Activated T-helper 17 cell treated with anti-CD3 and anti-CD28 coated beads, Interleukin-2, amount 50 U/mL, for 72 hours (primary cell): ENCODE measurements at regions not wholly inside any gene's neighbourhood (a gene's known extent, or its start where the extent isn't known, plus 50 kb on each side); places are given as distances from the start of the nearest gene placed in this dataset.
"Not testable (repeated sequence)": the region's sequence is repeated elsewhere in the genome, so short reads cannot be mapped to it uniquely, and the experiment has no call there.

ENCODE experiments used
- ATAC-seq: fragments of 150-1000 bp; cut with Tn5 transposase; replicated peaks from 2 replicates; pipeline ENCODE4 v1.10.0; 2021; ENCODE audit warnings: mild to moderate bottlenecking, moderate library complexity
- H3K27ac Mint-ChIP-seq: one replicate; pipeline ENCODE4 v1.8.0; 2022; ENCODE audit warnings: mixed read lengths
- H3K27me3 Mint-ChIP-seq: one replicate; pipeline ENCODE4 v1.8.0; 2022; ENCODE audit warnings: mixed read lengths
- H3K36me3 Mint-ChIP-seq: one replicate; pipeline ENCODE4 v1.8.0; 2022; ENCODE audit warnings: low read depth, mild to moderate bottlenecking, mixed read lengths
- H3K4me1 Mint-ChIP-seq: one replicate; pipeline ENCODE4 v1.8.0; 2022; ENCODE audit warnings: mixed read lengths
- H3K4me3 Mint-ChIP-seq: one replicate; pipeline ENCODE4 v1.8.0; 2022; ENCODE audit warnings: mild to moderate bottlenecking, mixed read lengths
- H3K9me3 Mint-ChIP-seq: one replicate; pipeline ENCODE4 v1.8.0; 2022; ENCODE audit warnings: mixed read lengths

DNA sequence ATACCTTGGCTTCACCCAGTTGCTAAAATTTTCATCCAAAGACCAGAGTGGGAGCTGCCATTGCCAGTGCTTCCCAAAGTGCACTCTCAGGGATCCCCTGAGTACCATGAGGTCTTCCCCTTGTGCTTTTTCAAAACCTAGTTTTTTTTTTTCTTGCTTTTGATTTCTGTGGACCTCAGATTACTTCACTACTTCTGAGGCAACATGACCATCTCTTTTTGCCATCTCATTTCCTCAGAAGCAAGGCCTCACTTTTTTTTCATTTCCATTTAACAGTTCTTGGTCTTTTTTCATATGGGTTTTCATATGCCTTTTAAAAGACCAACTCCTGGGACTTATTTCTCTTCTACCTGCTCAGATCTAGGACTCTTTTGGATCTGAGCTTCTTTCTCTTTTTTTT is 64.1 kb upstream of the MMS22L start:
- Mint-ChIP-seq H3K4me3 (no peak overlapping the region), H3K9me3 (no peaks in the 10 kb centered on the region), H3K4me1 (no peaks in the 10 kb centered on the region), H3K27ac (no peak overlapping the region), H3K27me3 (peaks cover 3% of the 10 kb centered on the region), H3K36me3 (no peaks in the 10 kb centered on the region)
- ATAC-seq = no peak

- no peak for ATAC-seq
- Mint-ChIP-seq H3K4me3 (no peak overlapping the region), H3K4me1 (no peaks in the 10 kb centered on the region), H3K27ac (no peak overlapping the region), H3K9me3 (no peaks in the 10 kb centered on the region), H3K36me3 (no peaks in the 10 kb centered on the region), H3K27me3 (peaks cover 9% of the 10 kb centered on the region)
These were observed 78.3 kb upstream of the MMS22L start for GRCh38 chr6:97361286-97361685.

DNA sequence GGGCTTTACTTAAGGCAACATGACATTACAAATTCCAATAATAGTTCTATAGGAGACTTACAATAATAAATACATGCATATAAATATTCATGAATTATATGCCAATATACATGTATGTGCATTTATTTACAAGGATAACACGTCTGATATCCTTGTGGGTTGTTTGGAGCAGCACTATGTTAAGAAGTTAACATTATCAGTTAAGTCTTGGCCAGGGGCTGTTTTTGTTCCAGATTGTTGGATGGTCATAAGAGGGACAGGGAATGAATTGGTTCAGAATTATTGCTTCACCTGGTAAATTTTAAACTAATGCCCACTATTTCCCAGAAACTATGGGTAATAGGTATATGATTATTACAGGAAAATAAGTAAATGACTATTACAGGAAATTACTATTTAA is 81.3 kb upstream of the MMS22L start:
- no peak overlapping the region for H3K4me3 Mint-ChIP-seq
- H3K9me3 Mint-ChIP-seq = no peaks in the 10 kb centered on the region
- no peaks in the 10 kb centered on the region for H3K36me3 Mint-ChIP-seq
- H3K27ac Mint-ChIP-seq = no peak overlapping the region
- H3K4me1 Mint-ChIP-seq = no peaks in the 10 kb centered on the region
- no peak for ATAC-seq
- peaks cover 5% of the 10 kb centered on the region for H3K27me3 Mint-ChIP-seq

DNA sequence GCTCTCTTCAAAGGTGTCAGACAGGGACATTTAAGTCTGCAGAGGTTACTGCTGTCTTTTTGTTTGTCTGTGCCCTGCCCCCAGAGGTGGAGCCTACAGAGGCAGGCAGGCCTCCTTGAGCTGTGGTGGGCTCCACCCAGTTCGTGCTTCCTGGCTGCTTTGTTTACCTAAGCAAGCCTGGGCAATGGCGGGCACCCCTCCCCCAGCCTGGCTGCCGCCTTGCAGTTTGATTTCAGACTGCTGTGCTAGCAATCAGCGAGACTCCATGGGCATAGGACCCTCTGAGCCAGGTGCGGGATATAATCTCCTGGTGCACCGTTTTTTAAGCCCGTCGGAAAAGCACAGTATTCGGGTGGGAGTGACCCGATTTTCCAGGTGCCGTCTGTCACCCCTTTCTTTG is 99.1 kb upstream of the MMS22L start:
- ATAC-seq, H3K4me3 Mint-ChIP-seq, H3K27ac Mint-ChIP-seq, H3K4me1 Mint-ChIP-seq, H3K36me3 Mint-ChIP-seq, H3K27me3 Mint-ChIP-seq, H3K9me3 Mint-ChIP-seq: not testable (repeated sequence)

- Mint-ChIP-seq H3K27me3 (peaks cover 12% of the 10 kb centered on the region), H3K4me3 (no peak overlapping the region), H3K9me3 (no peaks in the 10 kb centered on the region), H3K36me3 (no peaks in the 10 kb centered on the region), H3K27ac (no peak overlapping the region), H3K4me1 (no peaks in the 10 kb centered on the region)
- ATAC-seq = no peak
These were observed 109.7 kb upstream of the MMS22L start for GRCh38 chr6:97392735-97393134.

GRCh38 chr6:97394160-97394748 is 111.2 kb upstream of the MMS22L start:
- Mint-ChIP-seq H3K36me3 (no peaks in the 10 kb centered on the region), H3K27ac (no peak overlapping the region), H3K4me3 (no peak overlapping the region), H3K9me3 (no peaks in the 10 kb centered on the region), H3K27me3 (peaks cover 10% of the 10 kb centered on the region), H3K4me1 (no peaks in the 10 kb centered on the region)
- peak; percentile 44 for ATAC-seq

DNA sequence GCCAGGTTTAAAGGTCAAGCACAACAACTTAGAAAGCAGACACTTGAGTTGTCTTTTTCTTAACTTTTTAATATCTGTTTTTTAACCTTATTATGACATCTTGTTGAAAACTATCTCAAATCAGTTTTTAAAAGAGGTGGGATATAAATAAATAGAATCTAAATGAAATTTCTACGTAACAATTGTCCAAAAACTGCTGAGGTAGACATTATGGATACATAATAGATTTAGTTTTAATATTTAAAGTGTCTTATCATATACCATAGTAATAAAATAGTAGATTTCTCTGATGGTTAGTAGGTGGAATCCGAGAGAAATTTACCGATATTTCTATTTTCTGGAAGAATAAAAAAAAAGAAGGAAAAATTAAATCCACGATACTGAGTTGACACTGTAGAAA is 113.9 kb upstream of the MMS22L start:
- Mint-ChIP-seq H3K27me3 (no peaks in the 10 kb centered on the region), H3K36me3 (no peaks in the 10 kb centered on the region), H3K9me3 (no peaks in the 10 kb centered on the region), H3K4me3 (no peak overlapping the region), H3K27ac (no peak overlapping the region), H3K4me1 (no peaks in the 10 kb centered on the region)
- ATAC-seq = no peak

GRCh38 chr6:97399208-97399607 is 116.2 kb upstream of the MMS22L start:
- Mint-ChIP-seq H3K27me3 (no peaks in the 10 kb centered on the region), H3K36me3 (no peaks in the 10 kb centered on the region), H3K4me1 (no peaks in the 10 kb centered on the region), H3K9me3 (no peaks in the 10 kb centered on the region), H3K27ac (no peak overlapping the region), H3K4me3 (no peak overlapping the region)
- ATAC-seq = no peak

- Mint-ChIP-seq H3K27me3 (no peaks in the 10 kb centered on the region), H3K36me3 (no peaks in the 10 kb centered on the region), H3K4me3 (no peak overlapping the region), H3K9me3 (no peaks in the 10 kb centered on the region), H3K27ac (no peak overlapping the region), H3K4me1 (no peaks in the 10 kb centered on the region)
- ATAC-seq = no peak
These were observed 118.5 kb upstream of the MMS22L start for GRCh38 chr6:97401533-97401932.

DNA sequence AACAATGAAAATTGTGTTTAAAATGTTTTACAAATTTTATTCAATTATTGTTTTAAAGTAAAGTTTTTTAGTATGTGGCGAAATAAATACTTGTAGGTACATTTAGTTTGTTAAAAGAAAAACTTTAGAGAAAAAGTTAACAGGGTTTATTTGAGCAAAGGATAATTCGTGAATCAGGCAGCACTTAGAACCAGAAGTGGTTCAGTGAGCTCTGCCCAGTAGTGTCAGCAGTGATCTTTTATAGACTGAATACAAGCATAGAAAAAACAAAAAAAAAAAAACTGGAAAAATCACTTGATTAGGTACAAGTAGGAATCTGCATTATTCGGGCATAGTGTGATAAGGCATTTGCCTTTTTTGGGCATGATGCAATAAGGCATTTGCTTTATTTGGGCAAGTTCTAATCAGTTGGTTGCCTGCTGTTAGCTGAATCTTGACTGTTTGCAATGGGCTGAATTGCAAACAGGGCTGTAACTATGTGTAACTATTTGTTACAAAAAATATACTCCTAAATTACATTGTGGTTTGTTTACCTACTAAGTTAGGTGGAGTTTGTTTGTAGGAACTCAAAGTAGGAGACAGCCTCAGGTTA is 122.9 kb upstream of the MMS22L start:
- Mint-ChIP-seq H3K27ac (no peak overlapping the region), H3K4me1 (no peaks in the 10 kb centered on the region), H3K36me3 (no peaks in the 10 kb centered on the region), H3K4me3 (no peak overlapping the region), H3K27me3 (peaks cover 9% of the 10 kb centered on the region), H3K9me3 (no peaks in the 10 kb centered on the region)
- ATAC-seq = no peak

DNA sequence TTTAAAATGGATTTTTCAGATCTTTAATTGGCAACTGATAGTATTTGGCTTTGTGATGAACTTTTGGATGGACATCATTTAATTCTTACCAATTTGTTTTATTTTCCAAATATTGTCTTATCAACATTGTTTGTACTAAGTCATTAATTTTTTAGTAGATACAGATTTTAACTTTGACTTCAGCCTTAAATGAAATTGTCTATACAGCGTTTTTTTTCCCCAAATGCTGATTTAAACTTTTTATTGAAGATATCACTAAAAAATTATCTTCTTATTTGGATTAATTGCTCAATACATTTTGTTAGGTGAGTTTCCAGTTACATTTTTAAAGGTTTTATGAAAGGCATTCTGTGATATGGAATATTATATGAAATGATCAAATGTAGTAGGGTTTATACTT is 123.6 kb upstream of the MMS22L start:
- Mint-ChIP-seq H3K4me3 (no peak overlapping the region), H3K27me3 (peaks cover 9% of the 10 kb centered on the region), H3K4me1 (no peaks in the 10 kb centered on the region), H3K27ac (no peak overlapping the region), H3K9me3 (no peaks in the 10 kb centered on the region), H3K36me3 (no peaks in the 10 kb centered on the region)
- no peak for ATAC-seq

DNA sequence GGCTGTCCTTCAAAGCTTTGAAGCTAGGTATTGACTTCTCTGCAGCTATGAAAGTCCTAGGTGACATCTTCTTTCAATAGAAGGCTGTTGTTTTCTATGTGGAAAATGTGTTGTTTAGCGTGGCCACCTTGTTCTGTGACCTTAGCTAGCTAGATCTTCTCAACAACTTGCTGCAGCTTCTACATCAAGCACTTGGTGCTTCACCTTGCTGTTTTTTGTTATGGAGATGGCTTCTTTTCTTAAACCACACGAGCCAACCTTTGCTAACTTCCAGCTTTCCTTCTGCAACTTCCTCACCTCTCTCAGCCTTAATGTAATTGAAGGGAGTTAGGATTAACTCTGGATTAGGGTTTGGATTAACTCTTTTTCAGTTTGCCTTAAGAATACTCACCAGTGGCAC is 128.6 kb upstream of the MMS22L start:
- Mint-ChIP-seq H3K27ac (no peak overlapping the region), H3K27me3 (peaks cover 18% of the 10 kb centered on the region), H3K9me3 (no peaks in the 10 kb centered on the region), H3K4me1 (no peaks in the 10 kb centered on the region), H3K4me3 (no peak overlapping the region), H3K36me3 (no peaks in the 10 kb centered on the region)
- ATAC-seq = no peak

GRCh38 chr6:97412511-97412910 is 129.5 kb upstream of the MMS22L start:
- no peaks in the 10 kb centered on the region for H3K36me3 Mint-ChIP-seq

DNA sequence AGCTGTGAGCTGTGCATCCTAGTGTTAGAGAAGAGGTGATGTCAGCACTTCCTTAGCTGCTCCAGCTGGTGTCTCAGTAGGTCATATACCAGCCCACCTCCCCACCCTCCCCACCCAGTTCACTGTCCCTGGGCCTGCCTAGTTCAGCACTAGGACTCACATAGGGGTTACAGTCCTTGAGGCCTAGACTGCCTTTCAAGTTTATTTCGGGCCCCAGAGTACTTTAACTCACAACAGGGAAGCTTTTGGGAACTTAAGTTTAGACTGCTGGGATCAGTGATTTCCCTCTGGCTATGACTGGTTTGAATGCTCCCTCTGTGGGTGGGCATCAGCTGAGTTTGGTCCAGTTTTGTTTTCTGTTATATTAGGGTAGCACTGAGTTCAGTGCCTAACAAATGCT is 139.2 kb upstream of the MMS22L start:
- Mint-ChIP-seq H3K9me3 (peaks cover 5% of the 10 kb centered on the region), H3K36me3 (no peaks in the 10 kb centered on the region), H3K4me3 (no peak overlapping the region), H3K4me1 (no peaks in the 10 kb centered on the region), H3K27me3 (peaks cover 33% of the 10 kb centered on the region), H3K27ac (no peak overlapping the region)
- no peak for ATAC-seq

More at GRCh38 chr6:97412511-97412910, 129.5 kb upstream of the MMS22L start:
- no peaks in the 10 kb centered on the region for H3K4me1 Mint-ChIP-seq
- peaks cover 15% of the 10 kb centered on the region for H3K27me3 Mint-ChIP-seq
- H3K27ac Mint-ChIP-seq = no peak overlapping the region
- ATAC-seq = no peak
- no peaks in the 10 kb centered on the region for H3K9me3 Mint-ChIP-seq
- H3K4me3 Mint-ChIP-seq = no peak overlapping the region

DNA sequence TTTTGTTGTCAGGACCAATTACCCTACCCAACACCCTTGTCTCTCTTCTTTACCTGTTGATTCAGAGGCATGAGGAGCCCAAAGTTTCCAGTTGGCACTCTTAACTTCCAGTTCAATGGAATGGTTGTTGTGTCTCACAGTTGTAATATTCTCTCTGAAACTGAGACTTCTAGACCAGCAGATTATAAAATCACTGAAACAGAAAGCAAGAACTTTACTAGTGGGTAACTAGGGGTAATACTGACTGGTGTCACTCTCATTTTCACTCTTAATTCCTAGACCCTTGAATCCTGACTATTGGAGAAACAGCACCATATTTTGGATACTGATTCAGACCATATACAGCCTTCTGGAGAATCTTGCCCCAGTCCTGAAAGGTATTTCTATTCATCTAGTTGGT is 140.2 kb upstream of the MMS22L start:
- no peak overlapping the region for H3K27ac Mint-ChIP-seq
- H3K27me3 Mint-ChIP-seq = peaks cover 33% of the 10 kb centered on the region
- no peaks in the 10 kb centered on the region for H3K36me3 Mint-ChIP-seq
- no peak for ATAC-seq
- no peaks in the 10 kb centered on the region for H3K4me1 Mint-ChIP-seq
- H3K9me3 Mint-ChIP-seq = peaks cover 5% of the 10 kb centered on the region
- no peak overlapping the region for H3K4me3 Mint-ChIP-seq

- no peaks in the 10 kb centered on the region for H3K9me3 Mint-ChIP-seq
- peaks cover 19% of the 10 kb centered on the region for H3K27me3 Mint-ChIP-seq
- no peak for ATAC-seq
- no peaks in the 10 kb centered on the region for H3K4me1 Mint-ChIP-seq
- no peaks in the 10 kb centered on the region for H3K36me3 Mint-ChIP-seq
- H3K27ac Mint-ChIP-seq = no peak overlapping the region
- no peak overlapping the region for H3K4me3 Mint-ChIP-seq
These were observed 144.6 kb upstream of the MMS22L start for GRCh38 chr6:97427648-97428047.
